GM23338 (cell line): ENCODE measurements at regions not wholly inside any gene's neighbourhood (a gene's known extent, or its start where the extent isn't known, plus 50 kb on each side); places are given as distances from the start of the nearest gene placed in this dataset.

Experiments used
- ATAC-seq: fragments of 200-7000 bp; cut with Tn5 transposase; 3 replicates; pipeline ENCODE4 v1.9.1; 2020
- DNase-seq: peaks from one replicate; pipeline ENCODE4 v3.0.0-alpha.2; 2015; ENCODE audit warnings: low spot score
- H2AFZ ChIP-seq: fragments of 200-600 bp; sonication (generic); 2 replicates; pipeline ENCODE4 v1.8.0; 2016; ENCODE audit warnings: antibody characterized with exemption, mild to moderate bottlenecking, moderate library complexity
- H3F3A ChIP-seq: fragments of 200-600 bp; sonication (generic); replicated peaks from 2 replicates; pipeline ENCODE4 v1.8.0; 2017; ENCODE audit warnings: antibody characterized with exemption, mixed run types, low read depth
- H3K27ac ChIP-seq: fragments of 200-600 bp; sonication (generic); 2 replicates; pipeline ENCODE4 v1.6.1; 2016; ENCODE audit warnings: low read depth
- H3K27me3 ChIP-seq: fragments of 200-600 bp; sonication (generic); 2 replicates; pipeline ENCODE4 v1.8.0; 2016; ENCODE audit warnings: mild to moderate bottlenecking, mixed run types, moderate library complexity; ENCODE audit not compliant: insufficient read depth
- H3K36me3 ChIP-seq: fragments of 200-600 bp; sonication (generic); 2 replicates; pipeline ENCODE4 v1.8.0; 2016; ENCODE audit warnings: mild to moderate bottlenecking; ENCODE audit not compliant: insufficient read depth
- H3K4me1 ChIP-seq: fragments of 200-600 bp; sonication (generic); 2 replicates; pipeline ENCODE4 v1.8.0; 2016; ENCODE audit warnings: mild to moderate bottlenecking, moderate library complexity; ENCODE audit not compliant: insufficient read depth
- H3K4me2 ChIP-seq: fragments of 200-600 bp; sonication (generic); 2 replicates; pipeline ENCODE4 v1.7.1; 2017; ENCODE audit warnings: mixed run types
- H3K4me3 ChIP-seq: fragments of 200-600 bp; sonication (generic); 2 replicates; pipeline ENCODE4 v1.6.1; 2016; ENCODE audit warnings: mixed run types
- H3K79me2 ChIP-seq: fragments of 200-600 bp; sonication (generic); replicated peaks from 2 replicates; pipeline ENCODE4 v1.8.0; 2017; ENCODE audit warnings: mild to moderate bottlenecking; ENCODE audit not compliant: insufficient read depth
- H3K9me2 ChIP-seq: fragments of 200-600 bp; sonication (generic); 2 replicates; pipeline ENCODE4 v1.8.0; 2017; ENCODE audit not compliant: insufficient read depth
- H4K20me1 ChIP-seq: fragments of 200-600 bp; sonication (generic); replicated peaks from 2 replicates; pipeline ENCODE4 v1.8.0; 2017; ENCODE audit warnings: mild to moderate bottlenecking; ENCODE audit not compliant: insufficient read depth
- H3K27ac Mint-ChIP-seq: 2 replicates; pipeline ENCODE4 v1.8.0; 2020; ENCODE audit warnings: inconsistent platforms, mild to moderate bottlenecking, moderate library complexity, mixed read lengths
- H3K27me3 Mint-ChIP-seq: 3 replicates; pipeline ENCODE4 v1.8.0; 2022; ENCODE audit warnings: low read depth, mild to moderate bottlenecking, moderate library complexity, mixed read lengths, inconsistent platforms; ENCODE audit not compliant: insufficient read depth, poor library complexity
- H3K36me3 Mint-ChIP-seq: 3 replicates; pipeline ENCODE4 v1.8.0; 2021; ENCODE audit warnings: low read depth, mild to moderate bottlenecking, inconsistent platforms, moderate library complexity, mixed read lengths
- H3K4me1 Mint-ChIP-seq: 3 replicates; pipeline ENCODE4 v1.8.0; 2020; ENCODE audit warnings: mild to moderate bottlenecking, inconsistent platforms, mixed read lengths
- H3K4me3 Mint-ChIP-seq: 3 replicates; pipeline ENCODE4 v1.8.0; 2021; ENCODE audit warnings: moderate library complexity, mild to moderate bottlenecking, inconsistent platforms, mixed read lengths
- H3K9me3 Mint-ChIP-seq: 3 replicates; pipeline ENCODE4 v1.8.0; 2020; ENCODE audit warnings: moderate library complexity, mild to moderate bottlenecking, inconsistent platforms, mixed read lengths
- EZH2 ChIP-seq: fragments of 200-600 bp; sonication (generic); IDR thresholded peaks from one replicate; pipeline ENCODE4 v1.8.0; 2017; ENCODE audit warnings: antibody characterized with exemption, mild to moderate bottlenecking, low read depth; ENCODE audit not compliant: unreplicated experiment
- JUNB ChIP-seq: IDR thresholded peaks from one replicate; pipeline ENCODE4 v1.6.1; 2016; ENCODE audit warnings: antibody characterized with exemption; ENCODE audit not compliant: unreplicated experiment
- ZNF114 ChIP-seq: fragments of 250-450 bp; sonication (Bioruptor Pico); IDR thresholded peaks from 2 replicates; pipeline ENCODE4 v1.5.0; 2020; ENCODE audit warnings: mild to moderate bottlenecking, moderate library complexity
- TF ChIP-seq, protein P1 (sequence below): fragments of 250-450 bp; sonication (Bioruptor Pico); IDR thresholded peaks from 2 replicates; pipeline ENCODE4 v1.5.0; 2020; ENCODE audit warnings: mild to moderate bottlenecking, moderate library complexity
- TF ChIP-seq, protein P2 (sequence below): IDR thresholded peaks from one replicate; pipeline ENCODE4 v1.6.1; 2018; ENCODE audit warnings: antibody characterized with exemption; ENCODE audit not compliant: unreplicated experiment

DNA sequence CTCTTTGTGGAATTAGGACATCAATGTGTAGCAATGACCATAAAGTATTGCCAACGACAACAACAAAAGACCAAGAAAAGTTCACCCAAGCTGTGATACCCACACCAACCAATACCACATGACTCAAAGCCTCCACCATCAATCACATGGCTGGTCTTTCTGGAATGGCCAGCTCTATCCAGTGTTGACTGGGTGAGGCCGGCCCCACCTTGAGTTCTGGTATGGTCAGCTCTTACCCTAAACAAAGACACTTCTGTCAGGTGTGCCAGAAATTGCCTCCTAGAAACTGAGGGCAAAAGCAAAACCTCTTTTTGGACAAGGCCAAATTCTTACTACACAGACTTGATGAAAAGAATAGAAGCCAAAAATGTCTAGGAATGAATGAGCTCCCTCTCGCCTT, 331.5 kb downstream of the ZNF608 start (continued):
- TF ChIP-seq, protein P1, sequence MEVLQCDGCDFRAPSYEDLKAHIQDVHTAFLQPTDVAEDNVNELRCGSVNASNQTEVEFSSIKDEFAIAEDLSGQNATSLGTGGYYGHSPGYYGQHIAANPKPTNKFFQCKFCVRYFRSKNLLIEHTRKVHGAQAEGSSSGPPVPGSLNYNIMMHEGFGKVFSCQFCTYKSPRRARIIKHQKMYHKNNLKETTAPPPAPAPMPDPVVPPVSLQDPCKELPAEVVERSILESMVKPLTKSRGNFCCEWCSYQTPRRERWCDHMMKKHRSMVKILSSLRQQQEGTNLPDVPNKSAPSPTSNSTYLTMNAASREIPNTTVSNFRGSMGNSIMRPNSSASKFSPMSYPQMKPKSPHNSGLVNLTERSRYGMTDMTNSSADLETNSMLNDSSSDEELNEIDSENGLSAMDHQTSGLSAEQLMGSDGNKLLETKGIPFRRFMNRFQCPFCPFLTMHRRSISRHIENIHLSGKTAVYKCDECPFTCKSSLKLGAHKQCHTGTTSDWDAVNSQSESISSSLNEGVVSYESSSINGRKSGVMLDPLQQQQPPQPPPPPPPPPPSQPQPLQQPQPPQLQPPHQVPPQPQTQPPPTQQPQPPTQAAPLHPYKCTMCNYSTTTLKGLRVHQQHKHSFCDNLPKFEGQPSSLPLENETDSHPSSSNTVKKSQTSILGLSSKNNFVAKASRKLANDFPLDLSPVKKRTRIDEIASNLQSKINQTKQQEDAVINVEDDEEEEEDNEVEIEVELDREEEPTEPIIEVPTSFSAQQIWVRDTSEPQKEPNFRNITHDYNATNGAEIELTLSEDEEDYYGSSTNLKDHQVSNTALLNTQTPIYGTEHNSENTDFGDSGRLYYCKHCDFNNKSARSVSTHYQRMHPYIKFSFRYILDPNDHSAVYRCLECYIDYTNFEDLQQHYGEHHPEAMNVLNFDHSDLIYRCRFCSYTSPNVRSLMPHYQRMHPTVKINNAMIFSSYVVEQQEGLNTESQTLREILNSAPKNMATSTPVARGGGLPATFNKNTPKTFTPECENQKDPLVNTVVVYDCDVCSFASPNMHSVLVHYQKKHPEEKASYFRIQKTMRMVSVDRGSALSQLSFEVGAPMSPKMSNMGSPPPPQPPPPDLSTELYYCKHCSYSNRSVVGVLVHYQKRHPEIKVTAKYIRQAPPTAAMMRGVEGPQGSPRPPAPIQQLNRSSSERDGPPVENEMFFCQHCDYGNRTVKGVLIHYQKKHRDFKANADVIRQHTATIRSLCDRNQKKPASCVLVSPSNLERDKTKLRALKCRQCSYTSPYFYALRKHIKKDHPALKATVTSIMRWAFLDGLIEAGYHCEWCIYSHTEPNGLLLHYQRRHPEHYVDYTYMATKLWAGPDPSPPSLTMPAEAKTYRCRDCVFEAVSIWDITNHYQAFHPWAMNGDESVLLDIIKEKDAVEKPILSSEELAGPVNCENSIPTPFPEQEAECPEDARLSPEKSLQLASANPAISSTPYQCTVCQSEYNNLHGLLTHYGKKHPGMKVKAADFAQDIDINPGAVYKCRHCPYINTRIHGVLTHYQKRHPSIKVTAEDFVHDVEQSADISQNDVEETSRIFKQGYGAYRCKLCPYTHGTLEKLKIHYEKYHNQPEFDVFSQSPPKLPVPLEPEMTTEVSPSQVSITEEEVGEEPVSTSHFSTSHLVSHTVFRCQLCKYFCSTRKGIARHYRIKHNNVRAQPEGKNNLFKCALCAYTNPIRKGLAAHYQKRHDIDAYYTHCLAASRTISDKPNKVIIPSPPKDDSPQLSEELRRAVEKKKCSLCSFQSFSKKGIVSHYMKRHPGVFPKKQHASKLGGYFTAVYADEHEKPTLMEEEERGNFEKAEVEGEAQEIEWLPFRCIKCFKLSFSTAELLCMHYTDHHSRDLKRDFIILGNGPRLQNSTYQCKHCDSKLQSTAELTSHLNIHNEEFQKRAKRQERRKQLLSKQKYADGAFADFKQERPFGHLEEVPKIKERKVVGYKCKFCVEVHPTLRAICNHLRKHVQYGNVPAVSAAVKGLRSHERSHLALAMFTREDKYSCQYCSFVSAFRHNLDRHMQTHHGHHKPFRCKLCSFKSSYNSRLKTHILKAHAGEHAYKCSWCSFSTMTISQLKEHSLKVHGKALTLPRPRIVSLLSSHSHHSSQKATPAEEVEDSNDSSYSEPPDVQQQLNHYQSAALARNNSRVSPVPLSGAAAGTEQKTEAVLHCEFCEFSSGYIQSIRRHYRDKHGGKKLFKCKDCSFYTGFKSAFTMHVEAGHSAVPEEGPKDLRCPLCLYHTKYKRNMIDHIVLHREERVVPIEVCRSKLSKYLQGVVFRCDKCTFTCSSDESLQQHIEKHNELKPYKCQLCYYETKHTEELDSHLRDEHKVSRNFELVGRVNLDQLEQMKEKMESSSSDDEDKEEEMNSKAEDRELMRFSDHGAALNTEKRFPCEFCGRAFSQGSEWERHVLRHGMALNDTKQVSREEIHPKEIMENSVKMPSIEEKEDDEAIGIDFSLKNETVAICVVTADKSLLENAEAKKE: no peak
- TF ChIP-seq, protein P2, sequence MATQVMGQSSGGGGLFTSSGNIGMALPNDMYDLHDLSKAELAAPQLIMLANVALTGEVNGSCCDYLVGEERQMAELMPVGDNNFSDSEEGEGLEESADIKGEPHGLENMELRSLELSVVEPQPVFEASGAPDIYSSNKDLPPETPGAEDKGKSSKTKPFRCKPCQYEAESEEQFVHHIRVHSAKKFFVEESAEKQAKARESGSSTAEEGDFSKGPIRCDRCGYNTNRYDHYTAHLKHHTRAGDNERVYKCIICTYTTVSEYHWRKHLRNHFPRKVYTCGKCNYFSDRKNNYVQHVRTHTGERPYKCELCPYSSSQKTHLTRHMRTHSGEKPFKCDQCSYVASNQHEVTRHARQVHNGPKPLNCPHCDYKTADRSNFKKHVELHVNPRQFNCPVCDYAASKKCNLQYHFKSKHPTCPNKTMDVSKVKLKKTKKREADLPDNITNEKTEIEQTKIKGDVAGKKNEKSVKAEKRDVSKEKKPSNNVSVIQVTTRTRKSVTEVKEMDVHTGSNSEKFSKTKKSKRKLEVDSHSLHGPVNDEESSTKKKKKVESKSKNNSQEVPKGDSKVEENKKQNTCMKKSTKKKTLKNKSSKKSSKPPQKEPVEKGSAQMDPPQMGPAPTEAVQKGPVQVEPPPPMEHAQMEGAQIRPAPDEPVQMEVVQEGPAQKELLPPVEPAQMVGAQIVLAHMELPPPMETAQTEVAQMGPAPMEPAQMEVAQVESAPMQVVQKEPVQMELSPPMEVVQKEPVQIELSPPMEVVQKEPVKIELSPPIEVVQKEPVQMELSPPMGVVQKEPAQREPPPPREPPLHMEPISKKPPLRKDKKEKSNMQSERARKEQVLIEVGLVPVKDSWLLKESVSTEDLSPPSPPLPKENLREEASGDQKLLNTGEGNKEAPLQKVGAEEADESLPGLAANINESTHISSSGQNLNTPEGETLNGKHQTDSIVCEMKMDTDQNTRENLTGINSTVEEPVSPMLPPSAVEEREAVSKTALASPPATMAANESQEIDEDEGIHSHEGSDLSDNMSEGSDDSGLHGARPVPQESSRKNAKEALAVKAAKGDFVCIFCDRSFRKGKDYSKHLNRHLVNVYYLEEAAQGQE: no peak

- H3K4me1 Mint-ChIP-seq: peaks cover 8% of the 10 kb centered on the region; the same call in 2 of the 3 replicates
- no peak overlapping the region for H3K4me2 ChIP-seq
Measured at GRCh38 chr5:124410539-124411488, 335.6 kb downstream of the ZNF608 start.

More at GRCh38 chr5:124410539-124411488, 335.6 kb downstream of the ZNF608 start:
- Histone ChIP-seq H4K20me1 (no peaks in the 10 kb centered on the region), H3K36me3 (peaks cover 3% of the 10 kb centered on the region; the same call in 1 of the 2 replicates), H3K27me3 (no peaks in the 10 kb centered on the region), H2AFZ (no peak overlapping the region), H3F3A (no peaks in the 10 kb centered on the region), H3K79me2 (no peaks in the 10 kb centered on the region), H3K4me1 (no peaks in the 10 kb centered on the region; the same call in 1 of the 2 replicates), H3K27ac (no peak overlapping the region), H3K9me2 (peaks cover 15% of the 10 kb centered on the region), H3K4me3 (no peak overlapping the region)
- Mint-ChIP-seq H3K4me3 (no peak overlapping the region), H3K36me3 (peaks cover 10% of the 10 kb centered on the region; the same call in 2 of the 3 replicates), H3K27me3 (peaks cover 6% of the 10 kb centered on the region), H3K27ac (no peak overlapping the region), H3K9me3 (no peaks in the 10 kb centered on the region; the same call in 2 of the 3 replicates)
- no peak for ATAC-seq
- no peak for DNase-seq
- TF ChIP-seq JUNB (no peak), ZNF114 (CRISPR knock-in tag) (no peak), EZH2 (no peak)
- TF ChIP-seq, protein P2: no peak
